ENCODE measurements at regions not wholly inside any gene's neighbourhood (a gene's known extent, or its start where the extent isn't known, plus 50 kb on each side); places are given as distances from the start of the nearest gene placed in this dataset.
"Not testable (repeated sequence)": the region's sequence is repeated elsewhere in the genome, so short reads cannot be mapped to it uniquely, and the experiment has no call there.

DNA sequence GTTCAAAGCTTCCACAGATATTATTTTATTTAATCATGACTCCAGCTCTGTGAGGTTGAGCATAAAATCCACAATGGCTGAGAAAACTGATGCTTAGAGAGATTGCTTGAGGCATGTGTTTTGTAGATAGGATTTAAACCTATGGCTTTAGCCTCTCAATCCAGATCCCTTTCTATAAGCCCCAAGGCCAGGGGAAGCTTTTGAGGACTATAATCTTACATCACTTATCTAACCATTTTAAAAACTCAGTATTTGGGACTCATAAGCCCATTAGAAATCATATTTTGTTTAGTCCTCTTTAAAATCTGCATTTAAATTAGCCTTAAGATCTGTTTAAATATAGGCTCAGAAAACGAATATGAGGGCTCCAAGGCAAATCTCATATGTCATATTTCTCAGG lies 135.4 kb upstream of the SERPINE2 start:
- DNase-seq: no peak

DNA sequence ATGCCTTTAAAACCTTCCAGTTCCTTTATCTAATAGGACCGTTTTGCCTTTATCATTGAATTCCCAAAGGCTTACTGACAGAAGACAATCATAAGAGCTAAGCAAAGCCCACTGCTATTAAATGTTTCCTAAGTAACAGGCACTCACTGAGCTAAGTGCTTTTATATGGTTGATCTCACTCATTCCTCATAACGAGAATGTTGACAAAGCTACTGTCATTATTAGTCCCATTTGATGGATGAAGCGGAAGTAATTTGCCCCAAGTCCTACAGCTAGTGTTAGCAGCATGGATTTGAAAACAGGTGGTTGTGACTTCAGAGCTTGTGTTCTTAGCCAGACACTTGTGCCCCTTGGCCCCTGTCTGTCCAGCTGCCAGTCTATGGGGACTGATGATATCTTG lies 134.8 kb upstream of the SERPINE2 start:
- no peak for DNase-seq

DNA sequence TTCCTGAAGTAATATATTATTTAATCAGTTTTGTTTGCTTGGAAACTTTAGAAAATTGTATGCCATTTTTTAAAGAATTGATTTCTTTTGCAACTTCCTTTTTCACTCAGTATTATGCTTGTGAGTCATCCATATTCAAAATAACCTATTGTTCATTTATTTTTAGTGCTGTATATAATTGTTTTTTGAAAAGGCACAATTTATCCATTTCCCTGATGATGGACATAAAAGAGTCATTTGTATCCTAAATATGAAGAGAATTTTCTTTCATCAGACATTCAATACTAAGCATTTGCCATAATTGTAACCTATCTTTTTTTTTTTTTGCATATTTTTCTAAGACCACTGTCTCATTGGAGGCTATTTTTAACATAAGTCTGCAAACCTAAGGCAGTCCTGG lies 134.1 kb upstream of the SERPINE2 start:
- DNase-seq: no peak

DNA sequence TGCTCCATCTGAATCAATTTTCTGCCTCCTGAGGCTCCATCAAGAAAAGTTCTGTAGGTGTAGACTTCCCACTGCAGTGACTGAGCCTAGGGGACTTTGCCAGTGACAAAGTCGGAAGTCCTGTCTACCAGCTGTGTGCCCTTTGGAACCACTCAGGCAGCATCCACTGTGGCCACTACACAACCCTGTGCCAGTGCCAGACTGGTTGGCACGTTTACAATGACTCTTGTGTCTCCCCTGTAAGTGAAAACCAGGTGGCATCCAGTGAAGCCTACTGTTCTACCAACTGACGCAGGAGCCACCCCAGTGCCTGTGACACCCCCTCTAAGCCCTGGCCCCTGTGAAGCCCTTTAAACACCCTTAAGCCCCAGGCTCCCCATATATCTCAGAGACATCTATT lies 132.1 kb upstream of the SERPINE2 start:
- DNase-seq: no peak

DNA sequence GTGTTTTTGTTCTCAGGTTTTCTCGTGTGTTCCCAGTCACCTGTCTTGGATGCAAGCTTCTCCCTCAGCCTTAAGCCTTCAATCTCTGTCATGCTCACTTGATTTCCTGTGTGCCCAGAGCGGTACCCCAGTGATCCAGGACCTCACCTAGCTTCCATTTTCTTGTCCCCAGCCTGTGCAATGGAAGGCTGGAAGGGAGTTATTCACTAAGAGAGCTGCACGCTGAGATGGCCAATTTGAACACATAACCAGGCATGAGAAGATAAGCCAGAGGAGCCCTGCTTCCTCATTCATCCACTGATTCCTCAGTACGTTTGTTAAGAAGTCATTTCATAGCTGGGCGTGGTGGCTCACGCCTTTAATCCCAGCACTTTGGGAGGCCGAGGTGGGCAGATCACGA lies 130.8 kb upstream of the SERPINE2 start:
- DNase-seq: no peak

DNA sequence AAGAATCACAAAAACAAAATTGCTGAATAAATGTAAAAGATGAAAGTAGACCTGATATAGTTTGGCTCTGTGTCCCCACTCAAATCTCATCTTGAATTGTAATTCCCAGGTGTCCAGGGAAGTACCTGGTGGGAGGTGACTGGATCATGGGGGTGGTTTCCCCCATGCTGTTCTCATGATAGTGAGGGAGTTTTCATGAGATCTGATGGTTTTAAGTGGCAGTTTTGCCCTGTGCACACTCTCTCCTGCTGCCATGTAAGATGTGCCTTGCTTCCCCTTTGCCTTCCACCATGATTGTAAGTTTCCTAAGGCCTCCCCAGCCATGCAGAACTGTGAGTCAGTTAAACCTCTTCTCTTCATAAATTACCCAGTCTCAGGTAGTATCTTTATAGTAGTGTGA lies 128.7 kb upstream of the SERPINE2 start:
- not testable (repeated sequence) for DNase-seq

DNA sequence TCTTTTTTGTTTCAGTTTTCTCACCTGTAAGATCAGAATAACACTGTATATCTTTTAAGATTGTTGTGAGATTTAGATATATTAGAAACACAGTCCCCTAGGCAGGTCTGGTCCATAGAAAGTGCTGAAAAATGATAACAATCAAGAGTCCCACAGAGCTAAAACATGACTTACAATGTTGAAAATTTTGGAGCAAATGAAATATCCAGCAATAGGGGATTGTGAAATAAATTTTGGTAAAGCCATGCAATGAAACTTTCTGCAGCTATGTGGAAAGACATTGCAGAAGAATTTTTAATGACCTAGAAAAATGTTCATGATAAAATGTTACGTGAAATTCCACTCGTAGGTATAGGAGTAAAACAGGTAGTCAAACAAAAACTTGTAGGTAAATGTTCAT lies 127.6 kb upstream of the SERPINE2 start:
- peak; percentile 57 for DNase-seq

DNA sequence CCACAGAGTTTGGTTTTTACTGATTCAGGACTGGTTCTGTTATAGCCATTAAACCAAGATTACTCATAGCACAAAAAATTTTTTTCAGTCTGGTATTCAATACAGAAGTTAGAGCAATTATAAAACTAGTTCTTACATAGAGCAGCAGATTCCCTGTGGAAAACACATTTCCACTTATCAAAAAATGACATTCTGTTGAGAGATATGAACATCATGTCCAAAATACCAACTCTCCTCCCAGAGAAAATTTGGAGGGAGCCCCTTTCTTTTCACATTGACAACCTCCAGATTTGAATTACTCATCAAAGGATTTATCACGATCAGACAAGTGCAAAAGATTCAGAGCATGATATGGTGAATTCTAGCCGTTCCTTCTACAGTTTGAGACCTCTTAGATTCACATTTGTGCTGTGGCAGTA lies 126.8 kb upstream of the SERPINE2 start:
- peak; percentile 93 for DNase-seq

DNA sequence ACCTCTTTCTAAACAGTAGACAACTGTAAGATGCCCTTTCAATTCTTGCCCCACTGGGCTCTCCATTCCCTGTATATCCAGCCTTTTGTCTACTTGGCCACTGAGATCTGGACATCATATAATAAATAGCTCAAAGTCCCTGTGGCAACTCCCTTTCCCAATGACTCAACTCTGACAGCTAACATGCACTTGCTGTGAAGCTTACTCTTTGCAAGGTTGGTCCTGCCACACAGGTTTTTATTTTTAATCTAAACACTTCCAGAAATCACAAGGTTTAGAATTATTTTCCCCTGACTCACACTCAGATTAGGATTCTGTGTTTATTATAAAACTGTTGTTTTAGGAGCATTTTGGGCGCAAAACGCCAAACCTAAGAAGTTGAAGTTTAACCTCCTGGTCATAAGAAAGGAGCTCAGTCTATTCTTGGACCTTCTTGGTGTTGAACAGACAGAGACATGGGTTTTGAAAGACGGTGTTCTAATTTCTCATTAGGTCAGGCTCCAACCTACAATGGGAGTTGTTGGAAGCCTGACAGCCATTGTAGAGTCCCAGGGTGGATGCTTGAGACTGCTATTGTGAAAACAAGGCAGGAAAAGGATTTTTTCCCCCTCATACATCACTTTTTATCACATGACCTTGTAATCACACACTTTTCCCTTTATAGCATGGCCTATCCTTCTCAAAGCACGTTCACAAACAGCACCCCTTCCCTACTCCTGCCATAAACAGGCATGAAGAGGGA lies 124.7 kb upstream of the SERPINE2 start:
- no peak for DNase-seq

DNA sequence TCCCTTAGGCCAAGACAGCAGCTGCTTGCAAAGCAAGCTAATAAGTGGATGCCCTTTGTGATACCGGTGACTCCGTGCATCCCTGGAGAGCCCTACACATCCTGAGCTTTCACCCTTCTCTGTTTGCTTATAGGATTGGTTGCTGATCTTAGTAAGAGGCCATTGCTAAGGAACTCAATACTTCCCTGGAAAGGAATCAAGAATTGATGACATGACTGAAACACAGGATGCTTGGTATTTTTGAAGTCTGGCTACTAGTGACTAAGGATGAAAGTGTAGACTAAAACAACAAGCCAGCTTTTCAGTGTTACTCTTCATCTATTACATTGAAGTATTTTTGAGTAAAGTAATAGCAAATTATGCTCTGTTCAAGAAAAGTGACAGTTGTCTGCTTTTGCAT lies 123.0 kb upstream of the SERPINE2 start:
- DNase-seq: peak; percentile 87

DNA sequence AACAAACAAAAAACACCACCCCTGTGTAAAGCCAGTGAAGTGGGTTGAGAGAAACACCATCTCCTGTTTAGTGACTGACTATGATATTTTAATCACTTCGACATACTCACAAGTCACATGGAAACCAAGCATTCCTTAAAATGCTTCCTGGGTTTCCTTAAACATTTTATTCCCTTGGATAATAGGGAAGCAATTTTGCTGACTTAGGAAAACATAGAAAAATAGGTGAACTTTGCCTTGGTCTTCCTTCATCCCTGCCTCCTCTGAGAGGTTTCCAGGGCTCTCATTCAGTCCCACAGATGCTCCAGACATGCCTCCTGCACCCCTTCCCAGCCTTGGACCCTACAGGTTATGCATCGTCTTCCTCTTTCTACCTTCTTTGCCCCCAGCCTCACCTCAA lies 122.6 kb upstream of the SERPINE2 start:
- DNase-seq: no peak

DNA sequence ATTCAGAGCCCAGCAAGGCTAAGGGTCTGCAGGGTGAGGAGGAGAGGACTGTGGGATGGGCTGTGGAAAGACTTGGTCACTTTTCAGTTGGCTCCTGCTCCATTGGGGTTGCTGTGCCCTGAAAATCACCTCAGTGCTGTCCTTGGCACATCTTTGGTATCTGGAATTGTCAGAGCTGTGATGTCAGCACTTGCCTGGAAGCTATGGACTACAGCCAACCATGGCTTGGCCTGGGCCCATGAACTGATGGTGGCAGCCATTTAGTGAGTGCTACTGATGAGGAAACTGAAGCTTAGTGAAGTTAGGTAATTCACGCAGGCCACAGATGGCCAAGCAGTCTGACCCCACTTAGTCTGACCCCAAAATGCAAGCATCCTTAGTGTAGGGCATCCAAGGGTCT lies 121.8 kb upstream of the SERPINE2 start:
- peak; percentile 56 for DNase-seq

DNA sequence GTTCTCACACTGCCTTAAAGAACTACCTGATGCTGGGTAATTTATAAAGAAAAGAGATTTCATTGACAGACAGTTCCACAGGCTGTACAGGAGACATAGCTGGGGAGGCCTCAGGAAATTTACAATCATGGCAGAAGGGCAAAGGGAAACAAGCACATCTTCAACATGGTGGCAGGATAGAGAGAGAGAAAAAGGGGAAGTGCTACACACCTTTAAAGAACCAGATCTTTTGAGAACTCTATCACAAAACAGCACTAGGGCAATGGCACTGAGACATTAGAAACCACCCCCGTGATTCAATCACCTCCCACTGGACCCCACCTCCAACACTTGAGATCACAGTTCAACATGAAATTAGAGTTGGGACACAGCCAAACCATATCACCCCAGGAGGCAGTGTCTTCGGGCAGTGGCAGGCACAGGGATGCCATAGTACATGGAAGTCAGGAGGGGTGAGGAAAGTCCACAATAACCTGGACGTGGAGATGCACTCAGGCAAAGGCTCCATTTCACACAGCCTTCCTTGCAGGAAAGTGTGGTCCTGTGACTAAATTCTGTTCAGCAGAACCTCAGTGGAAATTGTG lies 120.4 kb upstream of the SERPINE2 start:
- DNase-seq: no peak

DNA sequence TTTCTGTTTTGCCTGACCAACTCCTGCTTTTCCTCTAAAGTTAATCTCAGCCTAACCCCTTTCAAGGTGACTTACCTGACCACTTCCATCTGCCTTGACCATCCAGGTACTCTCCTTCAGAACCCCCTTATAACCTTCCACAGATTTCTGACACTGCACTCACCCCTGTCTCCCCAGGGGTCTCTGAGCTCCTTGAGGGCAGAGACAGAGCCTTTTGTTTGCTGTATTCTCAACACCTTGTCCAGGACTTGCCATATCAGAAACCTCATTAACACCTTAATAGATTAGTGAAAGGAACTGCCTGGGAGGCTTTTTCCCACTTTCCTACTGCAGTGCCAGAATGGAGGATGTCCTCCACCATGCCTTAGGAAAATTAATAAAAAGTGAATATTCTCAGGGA lies 119.7 kb upstream of the SERPINE2 start:
- no peak for DNase-seq

DNA sequence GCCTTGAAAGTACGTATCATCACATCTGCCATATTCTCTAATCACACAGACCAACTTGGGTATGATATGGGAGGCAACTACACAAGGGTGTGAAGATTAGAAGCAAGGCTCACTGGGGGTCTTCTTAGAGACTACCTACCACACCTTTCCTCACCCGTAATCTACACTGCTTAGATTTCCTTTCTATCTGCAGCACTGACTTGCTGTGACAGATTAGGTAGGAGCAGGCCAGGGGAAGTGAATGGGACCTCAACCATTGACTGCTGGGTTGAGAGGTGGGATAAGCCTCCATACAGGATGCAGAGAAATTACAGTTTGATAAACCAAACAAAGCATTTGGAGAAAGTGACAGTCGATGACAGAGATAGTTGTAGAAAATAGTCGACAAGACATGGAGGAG lies 119.0 kb upstream of the SERPINE2 start:
- no peak for DNase-seq

DNA sequence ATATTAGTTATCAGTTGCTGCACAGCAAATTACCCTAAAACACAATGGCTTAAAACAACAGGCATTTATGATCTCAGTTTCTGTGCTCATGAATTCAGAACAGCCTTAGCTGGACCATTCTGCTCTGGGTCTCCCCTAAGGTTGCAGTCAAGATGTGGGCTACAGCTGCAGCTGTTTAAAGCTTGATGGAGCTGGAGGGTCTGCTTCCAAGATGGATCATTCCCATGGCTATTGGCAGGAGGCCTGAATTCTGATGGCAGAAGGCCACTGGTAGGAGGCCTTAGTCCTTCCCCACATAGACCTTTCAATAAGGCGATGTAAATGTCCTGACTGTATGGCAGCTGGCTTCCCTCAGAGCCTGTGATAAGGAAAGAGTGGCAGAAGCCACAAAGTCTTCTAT lies 118.6 kb upstream of the SERPINE2 start:
- peak; percentile 52 for DNase-seq

DNA sequence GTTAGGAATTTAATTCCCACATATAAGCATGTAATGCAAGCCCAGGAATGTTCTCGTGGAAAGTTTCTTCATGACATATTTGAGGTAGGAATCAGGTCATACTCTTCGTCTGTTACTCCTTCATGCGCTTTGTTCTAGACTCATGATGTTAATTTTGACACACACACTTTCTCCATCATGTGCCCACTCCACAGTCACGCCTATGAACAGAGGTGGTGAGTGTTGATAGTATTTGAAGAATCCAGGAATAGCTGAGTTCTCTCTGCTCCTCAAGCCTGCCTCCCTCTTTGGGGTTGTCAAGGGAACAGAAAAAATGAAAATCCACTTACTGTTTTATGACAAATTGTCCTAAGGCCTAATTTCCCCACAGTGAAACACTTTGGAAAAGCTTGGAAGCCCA lies 117.3 kb upstream of the SERPINE2 start:
- no peak for DNase-seq

DNA sequence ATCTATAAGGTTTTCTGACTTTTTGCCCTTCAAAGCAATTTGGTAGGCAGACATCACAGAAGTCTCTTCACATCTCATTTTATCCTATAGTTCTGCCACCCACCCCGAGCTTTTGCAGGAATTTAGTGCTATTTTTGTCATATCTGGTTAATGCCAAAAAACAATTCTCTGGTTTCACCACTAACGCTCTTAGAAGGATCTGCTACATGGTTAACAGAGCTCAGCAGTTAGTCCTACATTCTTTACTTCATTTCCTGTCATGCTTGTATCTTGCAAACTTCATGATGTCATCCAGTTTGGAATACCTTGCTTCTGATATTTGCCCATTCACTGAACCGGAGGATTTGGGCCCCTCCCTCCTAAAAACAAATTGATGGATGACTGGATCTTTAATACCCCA lies 116.8 kb upstream of the SERPINE2 start:
- peak; percentile 74 for DNase-seq

DNA sequence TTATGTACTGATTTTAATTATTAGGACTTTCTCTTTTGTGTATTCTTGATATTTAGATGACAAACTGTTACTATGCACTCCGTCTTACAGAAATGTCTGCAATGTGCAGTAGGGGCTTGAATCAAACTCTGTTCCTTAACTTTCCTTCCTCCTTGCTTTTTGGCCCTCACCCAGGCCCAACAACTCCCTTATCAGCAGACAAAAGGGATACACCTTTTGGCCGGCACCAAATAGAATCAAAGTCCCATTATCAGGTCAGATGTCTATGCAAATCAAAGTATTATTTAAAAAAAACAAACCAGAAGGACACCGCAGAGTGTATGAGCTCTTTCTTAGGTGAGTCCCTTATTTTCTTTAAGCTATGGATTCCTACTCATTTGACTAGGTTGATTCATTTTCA lies 116.3 kb upstream of the SERPINE2 start:
- no peak for DNase-seq

DNA sequence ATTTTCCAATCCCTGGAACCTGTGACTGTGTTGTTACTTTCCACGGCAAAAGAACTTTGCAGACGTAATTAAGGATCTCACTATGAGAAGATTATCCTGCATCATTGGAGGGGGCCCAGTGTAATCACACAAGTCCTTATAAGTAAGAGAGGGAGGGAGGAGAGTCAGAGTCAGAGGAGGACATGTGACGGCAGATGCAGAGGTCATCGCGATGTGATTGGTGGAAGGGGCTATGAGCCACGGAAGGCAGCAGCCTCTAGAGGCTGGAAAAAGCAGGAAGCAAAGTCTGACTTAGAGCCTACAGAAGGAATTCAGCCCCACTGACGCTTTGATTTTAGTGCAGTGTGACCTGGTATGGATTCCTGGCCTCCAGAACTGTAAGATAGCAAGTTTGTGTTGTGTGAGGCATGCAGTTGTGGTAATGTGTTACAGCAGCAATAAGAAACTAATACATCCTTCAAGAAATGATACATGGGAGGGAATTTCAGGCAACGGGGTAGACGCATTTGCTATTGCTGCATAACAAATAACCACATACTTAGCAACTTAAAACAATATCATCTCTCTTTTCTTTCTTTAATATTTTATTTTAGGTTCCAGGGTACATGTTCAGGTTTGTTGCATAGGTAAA lies 112.7 kb upstream of the SERPINE2 start:
- no peak for DNase-seq

DNA sequence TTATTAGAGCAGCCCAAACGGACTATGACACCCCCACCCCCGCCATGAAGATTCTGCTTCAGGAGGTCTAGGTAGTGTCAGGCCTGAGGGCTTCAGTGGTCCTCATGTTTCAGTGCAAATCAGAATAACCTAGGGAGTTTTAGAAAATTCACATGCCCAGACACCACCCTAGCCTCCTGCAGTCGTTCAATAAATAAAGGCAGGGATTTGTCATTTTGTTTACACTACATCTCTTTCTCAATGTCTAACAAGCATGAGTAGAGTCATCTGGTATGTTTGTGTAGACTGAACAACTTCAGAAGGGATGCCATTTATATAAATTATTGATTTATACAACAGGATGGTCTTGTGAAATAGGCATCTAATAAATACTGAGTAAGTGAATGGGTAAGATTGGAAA lies 112.1 kb upstream of the SERPINE2 start:
- DNase-seq: no peak

DNA sequence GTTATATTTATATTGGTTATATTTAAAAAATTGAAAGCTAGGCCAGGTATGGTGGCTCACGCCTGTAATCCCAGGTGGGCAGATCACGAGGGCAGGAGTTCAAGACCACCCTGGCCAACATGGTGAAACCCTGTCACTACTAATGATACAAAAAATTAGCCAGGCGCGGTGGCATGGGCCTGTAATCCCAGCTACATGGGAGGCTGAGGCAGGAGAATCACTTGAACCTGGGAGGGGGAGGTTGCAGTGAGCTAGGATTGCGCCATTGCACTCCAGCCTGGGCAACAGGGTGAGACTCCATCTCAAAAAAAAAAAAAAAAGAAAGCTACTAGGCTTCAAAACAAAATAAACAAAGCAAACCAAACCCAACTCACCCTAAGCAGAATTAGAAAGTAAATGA lies 109.0 kb upstream of the SERPINE2 start:
- DNase-seq: not testable (repeated sequence)

DNA sequence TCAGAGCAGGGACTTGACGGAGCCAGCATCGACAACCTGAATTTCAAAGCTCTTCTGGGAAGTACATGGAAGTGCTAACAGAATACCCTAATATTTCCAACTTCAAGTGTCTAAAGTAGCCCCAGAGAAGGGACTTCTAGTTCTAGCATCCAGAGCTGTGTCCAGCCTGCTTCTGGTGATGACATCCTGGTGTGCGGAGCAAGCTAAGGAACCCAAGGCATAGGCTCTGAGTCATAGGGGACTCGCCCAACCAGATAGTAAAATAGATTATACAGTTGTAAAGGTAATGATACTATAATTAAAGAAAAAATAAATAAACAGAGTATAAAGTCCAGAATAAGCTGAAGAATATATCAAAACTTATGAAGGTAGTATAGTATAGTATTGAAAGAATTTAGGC lies 108.1 kb upstream of the SERPINE2 start:
- no peak for DNase-seq

DNA sequence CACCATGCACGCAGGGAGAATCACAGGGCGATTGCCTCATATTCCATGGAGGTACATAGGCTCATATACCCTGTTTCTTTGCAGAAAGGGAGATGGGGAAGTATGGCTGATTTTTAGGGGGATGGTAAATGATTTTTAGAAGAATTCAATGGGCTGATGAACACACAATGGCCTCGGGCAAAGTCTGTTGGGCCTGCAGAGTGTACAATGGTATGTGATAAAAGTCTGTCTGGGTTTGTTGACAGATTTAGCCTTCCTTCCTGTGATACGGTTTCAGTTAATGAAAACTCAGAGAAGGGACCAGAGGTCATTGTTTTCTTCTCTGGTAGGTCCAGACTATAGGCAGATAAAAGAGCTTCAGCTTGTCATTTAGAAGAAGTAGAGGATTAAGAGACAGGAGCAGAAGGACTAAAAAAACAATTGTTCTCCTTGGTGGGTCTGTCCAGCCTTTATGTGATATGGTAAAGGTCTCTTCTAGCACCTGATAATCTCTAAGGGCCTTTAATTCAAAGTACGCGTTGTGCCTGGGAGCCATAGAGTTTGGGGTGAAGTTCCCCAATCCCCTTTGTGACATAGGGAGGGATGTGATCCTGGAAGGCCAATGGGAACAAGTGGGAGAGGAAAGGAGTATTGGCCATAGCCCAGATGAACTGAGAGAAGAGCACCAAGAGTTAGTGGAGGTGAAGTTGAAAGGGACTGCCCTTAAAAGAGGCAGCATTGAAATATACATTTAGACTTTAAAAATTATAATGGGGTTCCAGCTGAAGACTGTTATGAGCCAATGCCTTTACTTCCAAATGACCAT lies 107.5 kb upstream of the SERPINE2 start:
- no peak for DNase-seq

Data from fibroblast of upper back skin (primary cell).